Medulla oblongata (tissue), 1 donor: ENCODE measurements at regions not wholly inside any gene's neighbourhood (a gene's known extent, or its start where the extent isn't known, plus 50 kb on each side); places are given as distances from the start of the nearest gene placed in this dataset.

Experiments used
- DNase-seq: peaks from one replicate; pipeline ENCODE4 v3.0.0-alpha.2; 2015; ENCODE audit errors: extremely low spot score

- no peak for DNase-seq
These were observed 235.2 kb upstream of the PMEPA1 start for GRCh38 chr20:57944988-57945387.

GRCh38 chr20:57943950-57944349 lies 234.1 kb upstream of the PMEPA1 start:
- no peak for DNase-seq

GRCh38 chr20:57943291-57943690 lies 233.5 kb upstream of the PMEPA1 start:
- DNase-seq: no peak

- no peak for DNase-seq
These were observed 232.0 kb upstream of the PMEPA1 start for GRCh38 chr20:57941604-57942381.

GRCh38 chr20:57940868-57941522 lies 231.2 kb upstream of the PMEPA1 start:
- no peak for DNase-seq

GRCh38 chr20:57940376-57940775 lies 230.6 kb upstream of the PMEPA1 start:
- DNase-seq: no peak

- no peak for DNase-seq
These were observed 229.7 kb upstream of the PMEPA1 start for GRCh38 chr20:57939499-57939898.

- DNase-seq: no peak
These were observed 228.6 kb upstream of the PMEPA1 start for GRCh38 chr20:57938158-57939108.

- no peak for DNase-seq
These were observed 227.0 kb upstream of the PMEPA1 start for GRCh38 chr20:57936636-57937385.

- no peak for DNase-seq
These were observed 225.1 kb upstream of the PMEPA1 start for GRCh38 chr20:57934913-57935312.

- no peak for DNase-seq
These were observed 224.4 kb upstream of the PMEPA1 start for GRCh38 chr20:57934007-57934805.

GRCh38 chr20:57932227-57932864 lies 222.5 kb upstream of the PMEPA1 start:
- no peak for DNase-seq

- DNase-seq: no peak
These were observed 220.5 kb upstream of the PMEPA1 start for GRCh38 chr20:57930351-57930750.

GRCh38 chr20:57928181-57928967 lies 218.6 kb upstream of the PMEPA1 start:
- no peak for DNase-seq

GRCh38 chr20:57927376-57927775 lies 217.6 kb upstream of the PMEPA1 start:
- no peak for DNase-seq

GRCh38 chr20:57922706-57923105 lies 212.9 kb upstream of the PMEPA1 start:
- peak; percentile 17 for DNase-seq

- DNase-seq: no peak
These were observed 212.3 kb upstream of the PMEPA1 start for GRCh38 chr20:57922083-57922482.

GRCh38 chr20:57921676-57922075 lies 211.9 kb upstream of the PMEPA1 start:
- no peak for DNase-seq

- DNase-seq: no peak
These were observed 211.2 kb upstream of the PMEPA1 start for GRCh38 chr20:57920971-57921370.
